ENCODE measurements at regions not wholly inside any gene's neighbourhood (a gene's known extent, or its start where the extent isn't known, plus 50 kb on each side); places are given as distances from the start of the nearest gene placed in this dataset.

DNA sequence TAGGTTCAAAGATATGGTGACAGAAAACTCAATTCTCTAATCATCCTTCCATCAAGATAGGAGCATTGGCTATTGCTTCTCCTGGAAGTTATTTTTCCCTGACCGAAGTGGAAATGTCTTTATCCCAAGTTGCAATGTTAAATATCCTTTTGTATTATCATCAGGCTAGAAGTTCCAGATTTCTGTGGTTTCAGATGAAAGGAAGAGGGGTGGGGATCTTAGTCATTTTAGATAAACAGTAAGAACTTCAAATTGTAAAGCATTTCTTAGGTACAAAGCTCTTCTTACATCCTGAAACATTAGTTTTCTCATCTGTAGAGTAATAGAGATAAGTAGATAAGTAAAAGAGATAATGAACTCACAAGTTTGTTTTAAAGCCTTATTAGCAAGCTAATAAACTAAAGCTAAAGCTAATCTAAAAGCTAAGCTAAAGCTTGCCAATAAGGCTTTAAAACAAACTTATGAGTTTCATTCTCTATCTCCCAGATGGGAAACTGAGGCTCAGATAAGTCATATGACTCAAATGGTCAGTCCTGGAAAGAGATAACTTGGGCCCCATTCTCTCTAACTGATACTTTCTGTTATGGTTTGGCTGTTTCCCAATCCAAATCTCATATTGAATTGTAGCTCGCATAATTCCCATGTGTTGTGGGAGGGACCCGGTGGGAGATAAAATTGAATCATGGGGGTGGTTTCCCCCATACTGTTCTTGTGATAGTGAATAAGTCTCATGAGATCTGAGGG, 99.2 kb upstream of the KCNK2 start:
- TF ChIP-seq, protein P1, sequence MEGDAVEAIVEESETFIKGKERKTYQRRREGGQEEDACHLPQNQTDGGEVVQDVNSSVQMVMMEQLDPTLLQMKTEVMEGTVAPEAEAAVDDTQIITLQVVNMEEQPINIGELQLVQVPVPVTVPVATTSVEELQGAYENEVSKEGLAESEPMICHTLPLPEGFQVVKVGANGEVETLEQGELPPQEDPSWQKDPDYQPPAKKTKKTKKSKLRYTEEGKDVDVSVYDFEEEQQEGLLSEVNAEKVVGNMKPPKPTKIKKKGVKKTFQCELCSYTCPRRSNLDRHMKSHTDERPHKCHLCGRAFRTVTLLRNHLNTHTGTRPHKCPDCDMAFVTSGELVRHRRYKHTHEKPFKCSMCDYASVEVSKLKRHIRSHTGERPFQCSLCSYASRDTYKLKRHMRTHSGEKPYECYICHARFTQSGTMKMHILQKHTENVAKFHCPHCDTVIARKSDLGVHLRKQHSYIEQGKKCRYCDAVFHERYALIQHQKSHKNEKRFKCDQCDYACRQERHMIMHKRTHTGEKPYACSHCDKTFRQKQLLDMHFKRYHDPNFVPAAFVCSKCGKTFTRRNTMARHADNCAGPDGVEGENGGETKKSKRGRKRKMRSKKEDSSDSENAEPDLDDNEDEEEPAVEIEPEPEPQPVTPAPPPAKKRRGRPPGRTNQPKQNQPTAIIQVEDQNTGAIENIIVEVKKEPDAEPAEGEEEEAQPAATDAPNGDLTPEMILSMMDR (IDR thresholded peaks at IDR 0.05): no peak
- no peak for TF ChIP-seq POLR2A (IDR thresholded peaks at IDR 0.05)

All from heart left ventricle (tissue), 13 donors.